ENCODE measurements at regions not wholly inside any gene's neighbourhood (a gene's known extent, or its start where the extent isn't known, plus 50 kb on each side); places are given as distances from the start of the nearest gene placed in this dataset.

- DNase-seq = peak; percentile 38 to 41
Measured at GRCh38 chr16:87043231-87044031, 273.8 kb downstream of the C16orf95 start.

GRCh38 chr16:87044032-87044382 is 273.2 kb downstream of the C16orf95 start:
- DNase-seq = no peak

- no peak for DNase-seq
Measured at GRCh38 chr16:87044829-87045228, 272.4 kb downstream of the C16orf95 start.

- DNase-seq = no peak
Measured at GRCh38 chr16:87045466-87046216, 271.6 kb downstream of the C16orf95 start.

- no peak for DNase-seq
Measured at GRCh38 chr16:87046235-87046634, 271.0 kb downstream of the C16orf95 start.

GRCh38 chr16:87047221-87048037 is 269.8 kb downstream of the C16orf95 start:
- no peak for DNase-seq

GRCh38 chr16:87048038-87048729 is 269.0 kb downstream of the C16orf95 start:
- no peak for DNase-seq

GRCh38 chr16:87048730-87049115 is 268.5 kb downstream of the C16orf95 start:
- no peak for DNase-seq

- DNase-seq = peak in 1 of 2 donors; percentile 40
Measured at GRCh38 chr16:87049216-87049615, 268.0 kb downstream of the C16orf95 start.

- no peak for DNase-seq
Measured at GRCh38 chr16:87050142-87050541, 267.1 kb downstream of the C16orf95 start.

GRCh38 chr16:87051526-87052320 is 265.5 kb downstream of the C16orf95 start:
- no peak for DNase-seq

- DNase-seq = no peak
Measured at GRCh38 chr16:87052506-87052905, 264.7 kb downstream of the C16orf95 start.

GRCh38 chr16:87053016-87053982 is 263.9 kb downstream of the C16orf95 start:
- no peak for DNase-seq

GRCh38 chr16:87054154-87054553 is 263.0 kb downstream of the C16orf95 start:
- DNase-seq = no peak

GRCh38 chr16:87054856-87055255 is 262.3 kb downstream of the C16orf95 start:
- DNase-seq = no peak

GRCh38 chr16:87056083-87056482 is 261.1 kb downstream of the C16orf95 start:
- no peak for DNase-seq

- no peak for DNase-seq
Measured at GRCh38 chr16:87056551-87056950, 260.6 kb downstream of the C16orf95 start.

- no peak for DNase-seq
Measured at GRCh38 chr16:87057211-87057881, 259.8 kb downstream of the C16orf95 start.

GRCh38 chr16:87057951-87058560 is 259.1 kb downstream of the C16orf95 start:
- no peak for DNase-seq
